Fibroblast of lung (primary cell): ENCODE measurements at regions not wholly inside any gene's neighbourhood (a gene's known extent, or its start where the extent isn't known, plus 50 kb on each side); places are given as distances from the start of the nearest gene placed in this dataset.

Source experiments
- CTCF ChIP-seq, 2 donors: IDR thresholded peaks in 1 of 2; conservative IDR thresholded peaks in 1 of 2; 1 replicate in 1 of 2; 2 replicates in 1 of 2; pipeline ENCODE4 v1.5.1; 2011 to 2012; ENCODE audit warnings: low read length in 2 of 2, control low read depth in 1 of 2, inconsistent platforms in 1 of 2, low read depth in 1 of 2, mild to moderate bottlenecking in 1 of 2
- EZH2 ChIP-seq: IDR thresholded peaks from 2 replicates; pipeline ENCODE4 v1.5.1; 2012; ENCODE audit warnings: low read length, control low read depth, mild to moderate bottlenecking; ENCODE audit errors: missing control alignments

DNA sequence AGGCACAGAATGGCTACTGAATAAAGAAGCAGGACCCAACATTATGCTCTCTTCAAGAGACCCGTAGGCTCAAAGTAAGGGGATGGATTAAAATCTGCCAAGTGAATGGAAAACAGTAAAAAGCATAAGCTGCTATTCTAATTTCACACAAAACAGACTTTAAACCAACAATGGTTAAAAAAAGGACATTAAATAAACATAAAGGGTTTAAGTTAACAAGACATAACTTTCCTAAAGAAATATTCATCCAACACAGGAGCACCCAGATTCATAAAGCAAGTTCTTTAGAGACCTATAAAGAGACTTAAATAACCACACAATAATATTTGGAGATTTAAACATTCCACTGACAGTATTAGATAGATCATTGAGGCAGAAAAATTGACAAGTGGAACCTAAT is 624.5 kb downstream of the RFPL4B start:
- TF ChIP-seq CTCF (conservative IDR thresholded peaks at IDR 0.05 in 1 of 2, IDR thresholded peaks at IDR 0.05 in 1 of 2; ENCODE audit: low read depth in 1 of 2, low read length in 2 of 2) = no peak
- TF ChIP-seq EZH2 = no peak
